Ascending aorta (tissue), 2 donors: ENCODE measurements at regions not wholly inside any gene's neighbourhood (a gene's known extent, or its start where the extent isn't known, plus 50 kb on each side); places are given as distances from the start of the nearest gene placed in this dataset.

ENCODE experiments used
- DNase-seq, 2 donors: peaks; one replicate each; pipeline ENCODE4 v3.0.0-alpha.2; 2019; ENCODE audit warnings: low spot score in 2 of 2
- H3K27ac ChIP-seq, 2 donors: fragments of 200-600 bp; sonication (generic); one replicate each; pipeline ENCODE4 v1.5.1; 2016 to 2017; ENCODE audit warnings: mild to moderate bottlenecking in 1 of 2
- H3K27me3 ChIP-seq: fragments of 200-600 bp; sonication (generic); one replicate; pipeline ENCODE4 v1.5.1; 2017
- H3K36me3 ChIP-seq, 2 donors: fragments of 200-600 bp; sonication (generic); one replicate each; pipeline ENCODE4 v1.5.1; 2016
- H3K4me1 ChIP-seq, 2 donors: fragments of 200-600 bp; sonication (generic); one replicate each; pipeline ENCODE4 v1.5.1; 2016 to 2017; ENCODE audit warnings: mild to moderate bottlenecking in 1 of 2
- H3K4me3 ChIP-seq, 2 donors: fragments of 200-600 bp; sonication (generic); one replicate each; pipeline ENCODE4 v1.5.1; 2016 to 2017; ENCODE audit warnings: mild to moderate bottlenecking in 1 of 2
- H3K9me3 ChIP-seq, 2 donors: fragments of 200-600 bp; sonication (generic); one replicate each; pipeline ENCODE4 v1.5.1; 2016
- CTCF ChIP-seq, 3 experiments: fragments of 200-600 bp in 2 of 3; fragments of 450-650 bp in 1 of 3; sonication (generic) in 2 of 3; IDR thresholded peaks; one replicate each; pipeline ENCODE4 v1.5.1; 2016 to 2019; ENCODE audit warnings: antibody characterized with exemption in 3 of 3, mild to moderate bottlenecking in 1 of 3, moderate library complexity in 1 of 3
- intact Hi-C: fragments of 100-400 bp; cut with DNase I; formaldehyde crosslinking; loops from one replicate; pipeline ENCODE4 v1.15.1; 2023

GRCh38 chr4:84379917-84380641 lies 119.0 kb downstream of the NKX6-1 start:
- Histone ChIP-seq H3K36me3 (no peaks in the 10 kb centered on the region), H3K4me3 (no peak overlapping the region), H3K27ac (no peak overlapping the region), H3K27me3 (no peaks in the 10 kb centered on the region), H3K4me1 (no peaks in the 10 kb centered on the region), H3K9me3 (no peaks in the 10 kb centered on the region)
- no peak for TF ChIP-seq CTCF (IDR thresholded peaks at IDR 0.05)
- intact Hi-C loops, result no loop called here
- no peak for DNase-seq

GRCh38 chr4:84378983-84379382 lies 120.1 kb downstream of the NKX6-1 start:
- Histone ChIP-seq H3K4me3 (no peak overlapping the region), H3K27me3 (no peaks in the 10 kb centered on the region), H3K27ac (no peak overlapping the region), H3K36me3 (no peaks in the 10 kb centered on the region), H3K4me1 (no peaks in the 10 kb centered on the region), H3K9me3 (no peaks in the 10 kb centered on the region)
- intact Hi-C loops, result no loop called here
- no peak for DNase-seq
- no peak for TF ChIP-seq CTCF (IDR thresholded peaks at IDR 0.05)

- no peak overlapping the region for H3K4me3 ChIP-seq
- intact Hi-C loops, result no loop called here
- H3K9me3 ChIP-seq, result no peaks in the 10 kb centered on the region
- DNase-seq, result no peak
- no peak for TF ChIP-seq CTCF (IDR thresholded peaks at IDR 0.05)
- no peak overlapping the region for H3K27ac ChIP-seq
- H3K27me3 ChIP-seq, result no peaks in the 10 kb centered on the region
- no peaks in the 10 kb centered on the region for H3K4me1 ChIP-seq
- no peaks in the 10 kb centered on the region for H3K36me3 ChIP-seq
Observed at GRCh38 chr4:84378356-84378755, 120.7 kb downstream of the NKX6-1 start.

GRCh38 chr4:84366907-84367306 lies 132.2 kb downstream of the NKX6-1 start:
- TF ChIP-seq CTCF (IDR thresholded peaks at IDR 0.05), result no peak
- DNase-seq, result no peak
- Histone ChIP-seq H3K36me3 (no peaks in the 10 kb centered on the region), H3K27me3 (no peaks in the 10 kb centered on the region), H3K4me1 (no peaks in the 10 kb centered on the region), H3K9me3 (no peaks in the 10 kb centered on the region), H3K4me3 (no peak overlapping the region), H3K27ac (no peak overlapping the region)
- intact Hi-C loops, result no loop called here

- Histone ChIP-seq H3K27ac (no peak overlapping the region), H3K4me1 (no peaks in the 10 kb centered on the region), H3K27me3 (no peaks in the 10 kb centered on the region), H3K36me3 (no peaks in the 10 kb centered on the region), H3K4me3 (no peak overlapping the region), H3K9me3 (no peaks in the 10 kb centered on the region)
- intact Hi-C loops, result no loop called here
- TF ChIP-seq CTCF (IDR thresholded peaks at IDR 0.05), result no peak
- no peak for DNase-seq
Observed at GRCh38 chr4:84366161-84366560, 132.9 kb downstream of the NKX6-1 start.
